ENCODE measurements at regions not wholly inside any gene's neighbourhood (a gene's known extent, or its start where the extent isn't known, plus 50 kb on each side); places are given as distances from the start of the nearest gene placed in this dataset.

- DNase-seq (ENCODE audit: low read depth, low spot score) = no peak
These were observed 53.0 kb upstream of the SMOX start for GRCh38 chr20:4095639-4096038.

GRCh38 chr20:4091490-4092479 lies 56.8 kb upstream of the SMOX start:
- DNase-seq (ENCODE audit: low read depth, low spot score) = peak; percentile 90

GRCh38 chr20:4090756-4091489 lies 57.7 kb upstream of the SMOX start:
- DNase-seq (ENCODE audit: low read depth, low spot score) = no peak

GRCh38 chr20:4089756-4090487 lies 58.7 kb upstream of the SMOX start:
- DNase-seq (ENCODE audit: low read depth, low spot score) = no peak

GRCh38 chr20:4088766-4089165 lies 59.9 kb upstream of the SMOX start:
- DNase-seq (ENCODE audit: low read depth, low spot score) = no peak

GRCh38 chr20:4087923-4088322 lies 60.7 kb upstream of the SMOX start:
- no peak for DNase-seq (ENCODE audit: low read depth, low spot score)

GRCh38 chr20:4086771-4087687 lies 61.6 kb upstream of the SMOX start:
- DNase-seq (ENCODE audit: low read depth, low spot score) = no peak

- DNase-seq (ENCODE audit: low read depth, low spot score) = no peak
These were observed 63.9 kb upstream of the SMOX start for GRCh38 chr20:4084721-4085120.

- no peak for DNase-seq (ENCODE audit: low read depth, low spot score)
These were observed 64.5 kb upstream of the SMOX start for GRCh38 chr20:4084096-4084495.

GRCh38 chr20:4083098-4083865 lies 65.3 kb upstream of the SMOX start:
- DNase-seq (ENCODE audit: low read depth, low spot score) = peak; percentile 55

- DNase-seq (ENCODE audit: low read depth, low spot score) = peak; percentile 71
These were observed 66.1 kb upstream of the SMOX start for GRCh38 chr20:4082406-4083097.

- DNase-seq (ENCODE audit: low read depth, low spot score) = no peak
These were observed 66.1 kb upstream of the RNF24 start for GRCh38 chr20:4081421-4081820.

GRCh38 chr20:4076671-4077070 lies 61.3 kb upstream of the RNF24 start:
- DNase-seq (ENCODE audit: low read depth, low spot score) = no peak

GRCh38 chr20:4076033-4076432 lies 60.7 kb upstream of the RNF24 start:
- DNase-seq (ENCODE audit: low read depth, low spot score) = no peak

- no peak for DNase-seq (ENCODE audit: low read depth, low spot score)
These were observed 59.6 kb upstream of the RNF24 start for GRCh38 chr20:4074877-4075455.

- DNase-seq (ENCODE audit: low read depth, low spot score) = no peak
These were observed 58.7 kb upstream of the RNF24 start for GRCh38 chr20:4073852-4074741.

GRCh38 chr20:4071178-4071693 lies 55.9 kb upstream of the RNF24 start:
- DNase-seq (ENCODE audit: low read depth, low spot score) = no peak

All from ELF-1 (cell line).